ENCODE measurements at regions not wholly inside any gene's neighbourhood (a gene's known extent, or its start where the extent isn't known, plus 50 kb on each side); places are given as distances from the start of the nearest gene placed in this dataset.

DNA sequence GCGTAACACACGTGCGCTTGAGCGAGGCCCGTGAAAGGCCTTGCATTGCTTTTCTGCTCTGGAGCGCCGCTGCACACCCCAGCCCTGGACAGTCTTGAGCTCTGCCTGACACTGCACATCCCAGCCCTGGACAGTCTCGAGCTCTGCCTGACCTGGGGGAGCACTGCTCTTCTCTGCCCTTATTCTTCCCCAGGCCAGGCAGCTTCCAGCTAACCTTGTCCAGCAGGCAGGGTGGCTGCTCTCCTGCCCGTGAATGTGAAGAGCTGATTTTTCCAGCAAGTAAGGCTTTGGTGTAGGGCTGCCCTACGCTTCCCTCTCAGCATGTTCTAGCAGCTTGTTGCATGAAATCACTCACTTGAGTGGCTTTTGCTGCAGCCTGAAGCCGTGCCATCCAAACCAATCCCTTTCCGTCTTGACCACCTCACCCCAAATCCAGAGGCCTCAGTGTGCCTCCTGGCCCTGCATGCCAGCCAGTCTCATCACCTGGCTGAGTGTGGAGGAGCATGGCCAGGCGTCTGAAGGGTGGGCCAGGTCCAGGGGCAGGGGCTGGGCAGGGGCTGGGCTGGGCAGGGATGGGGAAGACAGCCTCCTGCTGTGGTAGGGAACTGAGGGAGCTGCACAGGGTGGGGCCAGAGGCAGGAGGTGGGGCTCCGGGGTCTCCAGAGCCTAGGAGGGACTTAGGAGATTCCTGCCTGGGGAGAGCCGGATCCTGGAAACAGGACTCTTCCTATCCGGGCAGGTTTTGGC, 89.5 kb upstream of the B3GAT1 start:
- Histone ChIP-seq H3K9me3 (ENCODE audit: control insufficient read depth in 1 of 2, insufficient read depth in 1 of 2, low read depth in 1 of 2, low read length in 2 of 2) (no peaks in the 10 kb centered on the region), H3K9me2 (ENCODE audit: insufficient read depth) (no peaks in the 10 kb centered on the region), H3K36me3 (ENCODE audit: control insufficient read depth in 1 of 2, insufficient read depth in 2 of 2, low read length in 2 of 2) (no peaks in the 10 kb centered on the region), H3K4me1 (ENCODE audit: control insufficient read depth in 1 of 2, insufficient read depth in 2 of 2, low read length in 2 of 2) (no peaks in the 10 kb centered on the region), H2AFZ (ENCODE audit: low read depth, low read length, poor library complexity, severe bottlenecking) (no peak overlapping the region), H3K79me2 (ENCODE audit: insufficient read depth, low read length) (no peaks in the 10 kb centered on the region), H3K4me2 (ENCODE audit: low read length) (no peak overlapping the region), H3K27ac (ENCODE audit: low read depth, low read length) (no peak overlapping the region), H3K9ac (ENCODE audit: low read length) (no peak overlapping the region), H4K20me1 (ENCODE audit: insufficient read depth) (no peaks in the 10 kb centered on the region), H3K27me3 (ENCODE audit: insufficient read depth, low read length) (peaks cover 6% of the 10 kb centered on the region; the same call in 1 of the 2 replicates), H3K4me3 (replicated peaks in 1 of 2; ENCODE audit: low read depth in 1 of 2, low read length in 2 of 2) (no peak overlapping the region)
- ChIA-PET RAD21 (ENCODE audit: low non-redundant PET in 1 of 2, low total read pairs in 2 of 2, uncharacterized antibody in 2 of 2, unreplicated experiment in 2 of 2) (no interaction called here), POLR2A (no interaction called here), CTCF (no interaction called here)
- DNase-seq (ENCODE audit: low read depth, low spot score) (no peak), ATAC-seq (no peak)
- no TSS peak for BruUV-seq (replicated peaks)
- no peak for TF ChIP-seq SIN3A (IDR thresholded peaks at IDR 0.05; ENCODE audit: low read depth)
- TF ChIP-seq EZH2 (IDR thresholded peaks at IDR 0.05) = no peak
- TF ChIP-seq POLR2AphosphoS5 (IDR thresholded peaks at IDR 0.05; ENCODE audit: low read depth, low read length) = no peak
- TF ChIP-seq RAD21 (IDR thresholded peaks at IDR 0.05; ENCODE audit: low read depth) = no peak
- no peak for TF ChIP-seq EGR1 (IDR thresholded peaks at IDR 0.05; ENCODE audit: low read depth)
- no peak for TF ChIP-seq SRF (IDR thresholded peaks at IDR 0.05; ENCODE audit: low read depth)
- TF ChIP-seq FOSL1 (IDR thresholded peaks at IDR 0.05; ENCODE audit: low read depth) = no peak
- intact Hi-C loops (cut with micrococcal nuclease) = no loop called here

GRCh38 chr11:134500621-134501020, 88.6 kb upstream of the B3GAT1 start:
- DNase-seq (ENCODE audit: low read depth, low spot score) (no peak), ATAC-seq (no peak)
- POLR2A ChIA-PET = no interaction called here
- Histone ChIP-seq H3K9me3 (ENCODE audit: control insufficient read depth in 1 of 2, insufficient read depth in 1 of 2, low read depth in 1 of 2, low read length in 2 of 2) (no peaks in the 10 kb centered on the region), H2AFZ (ENCODE audit: low read depth, low read length, poor library complexity, severe bottlenecking) (no peak overlapping the region), H3K27me3 (ENCODE audit: insufficient read depth, low read length) (peaks cover 6% of the 10 kb centered on the region; the same call in 1 of the 2 replicates), H3K79me2 (ENCODE audit: insufficient read depth, low read length) (no peaks in the 10 kb centered on the region), H3K4me2 (ENCODE audit: low read length) (no peak overlapping the region), H3K36me3 (ENCODE audit: control insufficient read depth in 1 of 2, insufficient read depth in 2 of 2, low read length in 2 of 2) (no peaks in the 10 kb centered on the region), H3K27ac (ENCODE audit: low read depth, low read length) (no peak overlapping the region), H4K20me1 (ENCODE audit: insufficient read depth) (no peaks in the 10 kb centered on the region), H3K9me2 (ENCODE audit: insufficient read depth) (no peaks in the 10 kb centered on the region), H3K4me1 (ENCODE audit: control insufficient read depth in 1 of 2, insufficient read depth in 2 of 2, low read length in 2 of 2) (no peaks in the 10 kb centered on the region), H3K4me3 (replicated peaks in 1 of 2; ENCODE audit: low read depth in 1 of 2, low read length in 2 of 2) (no peak overlapping the region), H3K9ac (ENCODE audit: low read length) (no peak overlapping the region)
- TF ChIP-seq, protein P1, sequence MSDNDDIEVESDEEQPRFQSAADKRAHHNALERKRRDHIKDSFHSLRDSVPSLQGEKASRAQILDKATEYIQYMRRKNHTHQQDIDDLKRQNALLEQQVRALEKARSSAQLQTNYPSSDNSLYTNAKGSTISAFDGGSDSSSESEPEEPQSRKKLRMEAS (IDR thresholded peaks at IDR 0.05) = no peak
- TF ChIP-seq, protein P2, sequence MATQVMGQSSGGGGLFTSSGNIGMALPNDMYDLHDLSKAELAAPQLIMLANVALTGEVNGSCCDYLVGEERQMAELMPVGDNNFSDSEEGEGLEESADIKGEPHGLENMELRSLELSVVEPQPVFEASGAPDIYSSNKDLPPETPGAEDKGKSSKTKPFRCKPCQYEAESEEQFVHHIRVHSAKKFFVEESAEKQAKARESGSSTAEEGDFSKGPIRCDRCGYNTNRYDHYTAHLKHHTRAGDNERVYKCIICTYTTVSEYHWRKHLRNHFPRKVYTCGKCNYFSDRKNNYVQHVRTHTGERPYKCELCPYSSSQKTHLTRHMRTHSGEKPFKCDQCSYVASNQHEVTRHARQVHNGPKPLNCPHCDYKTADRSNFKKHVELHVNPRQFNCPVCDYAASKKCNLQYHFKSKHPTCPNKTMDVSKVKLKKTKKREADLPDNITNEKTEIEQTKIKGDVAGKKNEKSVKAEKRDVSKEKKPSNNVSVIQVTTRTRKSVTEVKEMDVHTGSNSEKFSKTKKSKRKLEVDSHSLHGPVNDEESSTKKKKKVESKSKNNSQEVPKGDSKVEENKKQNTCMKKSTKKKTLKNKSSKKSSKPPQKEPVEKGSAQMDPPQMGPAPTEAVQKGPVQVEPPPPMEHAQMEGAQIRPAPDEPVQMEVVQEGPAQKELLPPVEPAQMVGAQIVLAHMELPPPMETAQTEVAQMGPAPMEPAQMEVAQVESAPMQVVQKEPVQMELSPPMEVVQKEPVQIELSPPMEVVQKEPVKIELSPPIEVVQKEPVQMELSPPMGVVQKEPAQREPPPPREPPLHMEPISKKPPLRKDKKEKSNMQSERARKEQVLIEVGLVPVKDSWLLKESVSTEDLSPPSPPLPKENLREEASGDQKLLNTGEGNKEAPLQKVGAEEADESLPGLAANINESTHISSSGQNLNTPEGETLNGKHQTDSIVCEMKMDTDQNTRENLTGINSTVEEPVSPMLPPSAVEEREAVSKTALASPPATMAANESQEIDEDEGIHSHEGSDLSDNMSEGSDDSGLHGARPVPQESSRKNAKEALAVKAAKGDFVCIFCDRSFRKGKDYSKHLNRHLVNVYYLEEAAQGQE (IDR thresholded peaks at IDR 0.05; ENCODE audit: low read depth) = no peak
- TF ChIP-seq, protein P3, sequence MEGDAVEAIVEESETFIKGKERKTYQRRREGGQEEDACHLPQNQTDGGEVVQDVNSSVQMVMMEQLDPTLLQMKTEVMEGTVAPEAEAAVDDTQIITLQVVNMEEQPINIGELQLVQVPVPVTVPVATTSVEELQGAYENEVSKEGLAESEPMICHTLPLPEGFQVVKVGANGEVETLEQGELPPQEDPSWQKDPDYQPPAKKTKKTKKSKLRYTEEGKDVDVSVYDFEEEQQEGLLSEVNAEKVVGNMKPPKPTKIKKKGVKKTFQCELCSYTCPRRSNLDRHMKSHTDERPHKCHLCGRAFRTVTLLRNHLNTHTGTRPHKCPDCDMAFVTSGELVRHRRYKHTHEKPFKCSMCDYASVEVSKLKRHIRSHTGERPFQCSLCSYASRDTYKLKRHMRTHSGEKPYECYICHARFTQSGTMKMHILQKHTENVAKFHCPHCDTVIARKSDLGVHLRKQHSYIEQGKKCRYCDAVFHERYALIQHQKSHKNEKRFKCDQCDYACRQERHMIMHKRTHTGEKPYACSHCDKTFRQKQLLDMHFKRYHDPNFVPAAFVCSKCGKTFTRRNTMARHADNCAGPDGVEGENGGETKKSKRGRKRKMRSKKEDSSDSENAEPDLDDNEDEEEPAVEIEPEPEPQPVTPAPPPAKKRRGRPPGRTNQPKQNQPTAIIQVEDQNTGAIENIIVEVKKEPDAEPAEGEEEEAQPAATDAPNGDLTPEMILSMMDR (IDR thresholded peaks at IDR 0.05 in 2 of 3, conservative IDR thresholded peaks at IDR 0.05 in 1 of 3; ENCODE audit: borderline replicate concordance in 1 of 3, insufficient read depth in 1 of 3, low read depth in 2 of 3, low read length in 2 of 3) = no peak
- no peak for TF ChIP-seq JUND (IDR thresholded peaks at IDR 0.05)
- TF ChIP-seq SP1 (IDR thresholded peaks at IDR 0.05; ENCODE audit: low read depth) = no peak
- CTCF ChIA-PET = no interaction called here
- intact Hi-C loops (cut with micrococcal nuclease) = no loop called here
- RAD21 ChIA-PET (ENCODE audit: low non-redundant PET in 1 of 2, low total read pairs in 2 of 2, uncharacterized antibody in 2 of 2, unreplicated experiment in 2 of 2) = no interaction called here
- BruUV-seq (replicated peaks) = no TSS peak

All from HCT116 (cell line).